Stimulated activated CD8-positive, alpha-beta memory T cell treated with anti-CD3 and anti-CD28 coated beads, Interleukin-4, amount 100 ng/mL, for 24 hours (primary cell): ENCODE measurements at regions not wholly inside any gene's neighbourhood (a gene's known extent, or its start where the extent isn't known, plus 50 kb on each side); places are given as distances from the start of the nearest gene placed in this dataset.

ENCODE experiments used
- DNase-seq: peaks from one replicate; pipeline ENCODE4 v3.0.0-alpha.2; 2020; ENCODE audit warnings: low read depth

DNA sequence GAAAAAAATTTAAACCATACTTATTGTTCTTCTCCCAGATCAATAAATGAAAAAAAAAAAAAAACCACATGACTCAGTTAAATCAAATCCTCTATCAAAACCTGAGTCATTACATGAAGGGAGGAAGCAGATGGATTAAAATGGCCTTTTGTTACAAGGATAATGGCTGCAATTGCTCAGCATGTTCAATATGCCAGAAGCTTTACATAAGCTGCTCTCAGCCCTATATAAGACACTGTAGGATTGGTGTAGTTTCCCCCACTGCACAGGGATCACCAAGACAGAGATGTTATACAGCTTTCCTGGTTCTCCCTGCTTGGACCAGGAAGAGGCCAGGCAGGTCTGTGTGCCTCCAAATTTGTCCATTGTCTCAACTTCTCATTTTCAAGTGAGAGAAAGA lies 101.6 kb upstream of the MAP1B start:
- no peak for DNase-seq

DNA sequence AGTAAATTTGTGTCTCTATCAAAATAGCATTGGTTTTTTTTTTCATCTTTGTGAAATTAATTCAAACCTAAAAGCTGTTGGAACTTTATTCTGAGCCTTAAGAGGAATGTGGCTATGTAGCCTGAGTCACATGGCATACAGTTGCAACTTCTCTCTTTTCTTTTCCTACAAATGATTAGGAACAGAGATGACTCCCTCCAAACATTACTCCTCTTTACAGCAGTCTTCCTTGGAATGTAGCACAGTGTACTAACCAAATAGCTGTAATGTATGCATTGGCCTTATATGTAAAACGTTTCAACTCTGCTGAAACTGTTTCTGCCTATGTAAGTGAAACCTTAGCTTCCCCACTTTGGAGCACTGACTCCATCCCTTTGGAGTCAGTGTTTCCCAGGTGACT lies 100.9 kb upstream of the MAP1B start:
- DNase-seq: no peak

DNA sequence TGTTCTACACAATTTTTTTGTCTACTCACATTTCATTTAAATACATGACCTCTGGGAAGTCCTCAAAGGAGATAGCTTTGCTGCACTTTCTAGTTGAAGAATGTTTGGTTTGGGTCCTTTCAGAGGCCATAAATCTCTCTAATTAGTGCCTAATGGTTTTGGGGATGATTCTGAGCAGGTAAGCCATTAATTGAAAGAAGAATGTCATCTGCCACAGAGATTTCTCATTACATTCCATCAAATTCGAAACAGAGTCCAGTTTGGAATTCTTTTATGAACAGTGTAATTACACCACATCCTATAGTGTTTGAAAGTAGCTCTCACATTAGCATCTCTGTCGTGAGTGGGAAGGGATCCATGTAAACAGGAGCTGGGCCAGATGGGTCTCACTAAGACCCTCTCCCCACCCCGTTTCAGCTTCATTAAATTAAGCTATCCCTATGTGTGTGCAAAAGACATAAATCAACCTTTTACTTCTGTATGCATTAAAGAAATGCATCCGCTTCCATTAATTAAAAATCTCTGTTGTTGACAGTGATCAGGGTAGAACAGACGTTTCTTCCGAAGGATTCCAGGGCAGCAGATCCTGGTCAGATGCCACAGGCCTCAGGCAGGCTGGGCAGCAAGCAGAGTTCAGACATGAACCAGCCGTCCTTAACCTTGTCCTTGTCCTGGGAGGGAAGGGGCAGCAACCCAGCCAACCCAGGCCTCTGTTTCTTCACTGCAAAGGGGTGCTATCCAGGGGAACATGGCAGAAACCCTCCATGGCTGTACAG lies 99.8 kb upstream of the MAP1B start:
- no peak for DNase-seq

DNA sequence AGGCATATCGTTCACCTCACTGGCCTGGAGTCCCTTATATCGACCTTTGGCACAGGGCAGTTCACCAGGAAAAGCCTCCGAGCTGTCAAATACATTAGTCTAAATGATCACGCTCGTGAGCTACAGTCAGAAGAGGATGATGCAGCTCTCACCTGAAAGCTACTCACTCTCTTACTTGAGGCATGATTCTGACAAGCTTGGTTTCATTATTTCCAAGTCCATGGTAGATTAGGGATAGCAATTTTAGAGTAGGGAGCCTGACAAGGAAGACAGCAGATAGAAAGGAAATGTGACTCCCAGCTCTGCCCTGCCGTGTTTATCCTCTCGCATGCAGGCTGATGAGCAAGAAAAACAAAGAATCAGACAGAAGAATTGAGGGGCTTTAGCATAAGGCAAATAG lies 98.0 kb upstream of the MAP1B start:
- no peak for DNase-seq

DNA sequence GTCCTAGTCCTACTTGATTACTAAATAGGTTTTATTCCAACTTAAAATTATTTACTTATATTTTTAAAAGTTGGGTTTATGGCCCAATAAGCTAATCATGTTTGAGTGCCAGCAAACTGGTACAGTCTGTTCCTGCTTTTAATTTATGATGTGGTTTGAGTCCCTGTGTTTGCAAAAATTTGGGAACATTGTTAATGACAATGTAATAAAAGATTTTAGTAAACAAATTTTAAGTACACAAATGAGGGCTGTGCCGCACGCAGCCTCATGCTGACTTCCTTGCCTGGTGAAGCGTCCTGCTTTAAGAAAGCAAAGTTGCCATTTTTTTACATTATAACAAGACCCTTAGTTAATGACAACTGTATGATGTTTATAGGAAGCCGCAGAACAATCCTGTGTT lies 96.8 kb upstream of the MAP1B start:
- DNase-seq: no peak

DNA sequence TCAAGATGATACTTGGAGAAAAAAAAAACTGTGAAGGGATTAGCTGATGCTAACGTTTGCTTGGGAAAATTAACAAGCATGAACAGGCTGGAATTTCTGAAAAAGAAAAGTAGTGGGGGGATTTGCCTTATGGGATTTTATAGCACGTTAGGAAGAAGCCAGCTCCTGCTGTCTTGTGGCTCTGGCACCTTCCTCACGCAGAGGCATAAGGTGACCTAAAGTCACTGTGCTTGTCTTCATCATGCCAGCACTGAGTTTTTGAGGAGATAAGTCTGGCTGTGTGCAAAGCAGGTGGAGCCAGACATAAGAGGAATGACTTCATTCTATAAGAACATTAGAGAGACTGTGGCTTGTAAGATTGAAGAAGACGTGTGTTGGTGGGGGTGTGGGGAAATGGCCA lies 94.4 kb upstream of the MAP1B start:
- DNase-seq: no peak

DNA sequence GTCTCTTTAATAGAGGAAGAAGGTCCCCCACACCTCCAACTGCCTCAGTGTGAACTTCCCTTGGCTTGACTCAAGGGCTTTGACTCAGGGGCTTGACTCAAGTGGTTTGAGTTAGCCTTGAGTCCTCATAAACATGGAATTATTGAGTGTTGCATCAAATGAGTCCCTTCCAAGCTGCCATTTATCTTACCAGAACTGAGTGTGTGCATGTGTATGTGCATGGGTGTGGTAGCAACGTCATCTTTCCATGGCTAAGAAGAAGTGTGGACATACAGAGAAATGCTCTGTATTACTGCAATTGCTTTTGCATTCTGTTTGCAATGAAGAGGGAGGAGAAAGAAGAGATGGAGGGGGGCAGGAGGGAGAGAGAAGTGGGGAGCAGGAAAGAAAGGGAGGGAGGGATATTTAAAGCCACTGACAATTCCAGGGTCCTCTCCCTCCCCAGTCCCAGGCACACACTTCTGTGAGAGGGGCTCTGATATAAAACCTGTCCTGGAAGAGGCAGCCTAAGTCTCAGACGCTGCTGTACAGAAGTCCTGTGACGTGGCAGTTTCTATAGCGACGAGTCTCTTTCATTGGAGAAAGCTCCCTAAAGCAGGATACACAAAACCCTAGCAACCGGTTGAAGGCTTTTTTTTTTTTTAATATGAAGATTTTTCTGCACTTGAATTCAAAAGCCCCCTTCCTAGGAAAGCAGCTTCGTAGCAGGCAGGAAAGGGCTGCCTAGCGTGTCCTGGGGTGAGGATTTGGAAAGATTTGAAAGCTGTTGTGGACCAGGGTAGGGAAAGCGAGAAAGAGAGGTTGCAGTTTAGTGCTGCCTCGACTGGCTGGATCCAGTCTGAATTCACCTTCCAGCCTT lies 93.3 kb upstream of the MAP1B start:
- DNase-seq: no peak

DNA sequence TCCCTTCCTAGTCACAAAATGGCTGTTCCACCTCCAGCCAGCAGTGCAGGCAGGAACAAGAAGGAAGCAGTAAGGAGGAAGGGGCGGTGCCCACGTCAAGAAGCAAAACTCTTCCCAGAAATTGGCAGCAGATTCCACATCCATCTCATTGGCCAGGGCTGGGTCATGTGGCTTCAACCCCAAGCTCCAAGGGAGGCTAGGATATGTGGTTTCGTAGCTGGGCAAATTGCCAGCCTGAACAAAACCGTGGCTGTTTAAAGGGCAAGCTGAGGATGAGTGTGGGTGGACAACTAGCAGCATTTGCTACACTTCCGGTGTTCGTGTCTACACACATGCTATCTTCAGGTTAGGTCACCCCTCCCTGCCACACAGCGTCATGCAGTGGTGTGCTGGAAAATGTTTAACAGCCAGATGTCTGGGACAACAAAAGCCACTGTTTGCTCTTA lies 92.1 kb upstream of the MAP1B start:
- DNase-seq: no peak

DNA sequence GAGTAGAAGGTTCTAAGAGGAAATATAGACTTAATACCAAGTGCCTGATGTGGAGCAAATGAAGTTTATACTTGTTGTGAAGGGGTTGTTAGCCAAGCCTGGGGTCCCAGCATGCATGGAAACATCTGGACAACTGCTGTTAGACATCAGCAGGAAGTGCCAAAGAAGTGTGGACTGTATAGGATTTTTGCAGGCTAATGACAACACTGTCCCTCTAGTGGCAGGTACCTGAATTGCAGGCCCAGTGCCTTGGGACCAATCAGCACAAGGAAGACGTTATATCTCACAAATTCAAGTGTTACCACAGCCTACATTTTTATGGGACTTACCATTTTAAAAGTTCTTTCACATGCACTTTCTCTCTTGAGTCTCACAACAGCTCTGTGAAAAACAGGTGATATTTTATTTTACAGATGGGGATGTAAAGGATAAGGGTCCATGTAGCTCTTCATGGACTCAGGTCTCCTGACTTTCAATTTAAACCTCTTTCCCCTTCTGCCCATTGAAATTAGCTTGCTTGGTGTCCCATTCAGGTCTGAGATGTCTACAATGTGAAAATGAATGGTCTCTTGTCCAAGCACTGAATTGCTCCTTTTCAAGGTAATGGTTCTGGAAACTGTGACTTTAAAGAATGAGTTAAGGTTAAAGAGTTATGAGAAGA lies 89.0 kb upstream of the MAP1B start:
- peak; percentile 44 for DNase-seq

DNA sequence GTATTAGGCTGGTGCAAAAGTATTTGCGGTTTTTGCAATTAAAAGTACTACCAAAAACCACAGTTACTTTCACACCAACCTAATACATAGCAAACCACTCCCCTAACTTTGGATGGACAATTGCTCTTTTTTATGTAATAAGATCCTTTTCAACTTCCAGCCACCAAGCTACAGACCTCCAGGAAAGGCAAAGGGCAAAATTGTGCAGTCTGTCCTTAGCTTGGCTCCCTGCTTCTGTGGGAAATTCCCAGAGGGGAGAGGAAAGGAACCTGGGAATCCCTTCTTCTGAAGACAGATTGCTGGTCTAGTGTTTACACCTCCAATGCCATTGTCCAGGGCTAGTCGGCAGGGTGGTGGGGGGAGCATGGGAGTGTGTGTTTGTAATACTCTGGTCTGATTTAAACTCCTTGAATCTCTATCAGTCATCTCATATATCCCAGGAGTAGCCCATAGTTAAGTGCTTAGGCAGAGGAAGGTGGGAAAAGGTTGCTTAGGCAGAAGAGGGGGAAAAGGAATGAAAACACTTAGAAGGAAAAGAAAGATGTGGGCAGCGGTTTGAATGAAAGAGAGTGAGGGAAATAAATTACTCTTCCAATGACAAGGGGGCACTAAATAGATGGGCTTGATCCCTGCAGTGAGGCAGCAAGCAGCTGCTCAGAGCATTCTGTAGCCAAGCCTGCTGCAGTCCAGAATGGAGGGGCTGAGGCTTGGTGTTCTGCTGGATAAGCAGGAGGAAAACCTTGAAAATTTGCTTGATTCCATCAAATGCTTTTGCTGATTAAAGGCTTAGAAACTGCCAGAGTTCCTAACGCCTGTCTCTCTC lies 86.9 kb upstream of the MAP1B start:
- DNase-seq: no peak

DNA sequence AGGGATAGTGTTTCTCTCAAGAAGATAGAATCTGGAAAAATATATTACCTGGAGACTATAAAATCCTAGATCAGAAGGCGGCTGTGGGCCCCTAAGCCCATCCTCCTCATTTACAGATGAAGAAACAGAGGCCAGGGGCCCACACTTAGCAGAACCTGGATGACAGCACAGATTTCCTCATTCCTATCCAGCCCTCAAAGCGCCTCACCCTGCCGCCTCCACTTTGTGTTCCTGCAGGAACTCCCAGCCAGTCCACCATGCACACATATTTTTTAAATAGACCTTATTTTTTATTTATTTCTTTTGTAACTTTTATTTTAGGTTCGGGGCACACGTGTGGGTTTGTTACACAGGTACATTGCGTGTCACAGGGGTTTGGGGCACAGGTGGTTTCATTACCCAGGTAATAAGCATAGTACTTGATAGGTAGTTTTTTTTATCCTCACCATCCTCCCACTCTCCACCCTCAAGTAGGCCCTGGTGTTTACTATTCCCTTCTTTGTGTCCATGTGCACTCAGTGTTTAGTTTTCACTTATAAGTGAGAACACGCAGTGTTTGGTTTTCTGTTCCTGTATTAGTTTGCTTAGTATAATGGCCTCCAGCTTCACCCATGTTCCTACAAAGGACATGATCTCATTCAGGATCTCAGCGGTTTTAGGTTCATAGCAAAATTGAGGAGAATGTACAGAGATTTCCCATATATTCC lies 85.5 kb upstream of the MAP1B start:
- no peak for DNase-seq

DNA sequence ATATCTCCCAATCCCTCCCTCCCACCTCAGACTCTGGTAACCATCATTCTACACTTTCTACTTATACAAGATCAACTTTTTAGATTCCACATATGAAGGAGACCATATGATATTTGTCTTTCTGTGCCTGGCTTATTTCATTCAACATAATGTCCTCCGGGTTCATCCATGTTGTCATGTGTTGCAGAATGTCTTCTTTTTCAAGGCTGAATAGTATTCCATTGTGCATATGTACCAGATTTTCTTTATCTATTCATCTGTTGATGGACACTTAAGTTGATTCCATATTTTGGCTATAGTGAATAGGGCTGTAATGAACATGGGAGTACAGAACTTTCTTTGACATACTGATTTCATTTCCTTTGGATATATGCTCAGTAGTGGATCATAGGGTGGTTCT lies 78.9 kb upstream of the MAP1B start:
- no peak for DNase-seq

DNA sequence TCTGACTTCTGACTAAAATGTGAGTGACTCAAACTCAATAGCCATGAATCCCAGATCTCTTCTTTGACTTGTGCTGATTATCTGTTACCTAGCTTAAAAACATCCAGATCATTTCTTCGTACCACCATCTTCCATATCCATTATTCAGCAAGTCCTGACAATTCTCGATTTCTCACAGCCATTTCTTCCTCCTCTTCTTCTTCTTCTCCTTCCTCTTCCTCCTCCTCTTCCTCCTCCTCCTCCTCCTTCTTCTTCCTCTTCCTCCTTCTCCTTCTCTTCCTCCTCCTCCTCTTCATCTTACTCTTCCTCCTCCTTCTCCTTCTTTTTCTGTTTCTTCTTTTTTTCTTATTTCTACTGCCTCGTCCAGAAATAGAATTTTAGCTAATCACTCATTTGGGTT lies 77.0 kb upstream of the MAP1B start:
- no peak for DNase-seq

DNA sequence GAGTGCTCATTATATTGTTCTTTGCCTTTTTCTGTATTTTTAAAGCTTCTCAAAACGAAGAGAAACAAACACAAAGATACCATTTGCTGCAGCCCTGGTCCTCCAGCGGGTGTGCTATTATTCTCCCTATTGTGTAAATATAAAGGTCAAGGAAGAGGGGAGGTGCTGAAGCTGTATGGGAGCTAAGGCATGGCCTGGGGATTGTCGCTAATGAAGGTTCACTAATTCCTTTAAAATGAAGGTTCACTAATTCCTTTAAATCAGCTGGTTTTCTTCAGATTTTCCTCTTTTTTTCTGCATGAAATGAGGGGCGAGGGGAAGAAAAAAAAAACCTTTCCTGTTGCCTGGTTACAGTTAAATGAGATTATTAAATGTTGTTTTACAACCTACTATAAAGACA lies 74.5 kb upstream of the MAP1B start:
- no peak for DNase-seq

DNA sequence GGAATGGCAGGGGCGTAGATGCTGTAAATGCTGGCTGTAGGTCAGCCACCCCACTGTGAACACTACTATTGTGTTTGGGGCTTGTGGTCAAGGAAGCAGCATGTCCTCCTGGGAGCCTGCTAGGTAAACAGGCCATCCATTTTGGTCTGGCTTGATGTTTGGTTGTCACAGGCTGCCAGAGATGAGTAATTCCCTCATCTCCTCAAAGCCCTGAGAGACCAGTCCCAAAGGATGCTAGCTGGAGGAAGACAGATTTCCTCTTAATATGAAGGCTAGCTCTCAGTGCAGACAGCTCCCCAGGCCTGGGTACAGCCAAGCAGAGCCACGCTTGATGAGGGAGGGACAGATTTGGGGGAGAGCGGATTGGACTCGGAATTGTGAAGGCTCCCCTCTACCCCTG lies 72.5 kb upstream of the MAP1B start:
- DNase-seq: no peak

DNA sequence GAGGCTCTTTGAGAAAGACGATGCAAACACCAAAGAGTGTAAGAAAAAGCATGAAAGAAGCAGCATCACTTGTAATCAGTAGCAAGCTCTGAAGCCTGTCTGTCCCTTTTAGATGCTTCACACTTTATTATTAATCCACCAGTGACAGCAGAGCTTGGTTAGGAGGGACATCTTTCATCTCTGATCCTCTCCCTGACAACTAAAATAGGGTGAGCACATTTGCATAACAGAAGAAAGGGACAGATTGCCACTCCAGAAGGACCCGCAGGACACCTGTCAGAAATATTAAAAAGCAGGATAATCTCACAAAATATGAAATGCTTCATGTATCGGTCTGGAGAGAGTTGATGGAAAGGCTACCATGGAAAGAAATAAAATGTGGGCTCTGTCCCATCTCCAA lies 71.4 kb upstream of the MAP1B start:
- no peak for DNase-seq

DNA sequence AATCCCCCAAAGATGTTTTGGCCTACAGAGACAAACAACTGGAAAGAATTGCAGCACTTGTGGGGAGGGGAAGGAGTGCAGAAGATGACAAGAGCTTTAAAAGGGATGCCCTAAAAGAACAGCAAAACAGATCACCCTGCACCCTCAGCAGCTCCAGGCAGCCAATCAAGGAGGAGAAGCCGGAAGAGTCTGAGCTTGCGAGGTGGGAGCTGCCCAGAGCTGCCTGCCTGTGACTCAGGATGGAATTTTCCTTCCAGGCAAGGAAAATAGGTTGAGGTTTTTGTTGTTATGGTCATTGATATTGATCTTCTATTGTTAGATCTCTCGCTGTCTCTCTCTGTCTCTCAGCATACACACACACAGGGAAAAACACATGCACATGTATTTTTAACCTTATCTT lies 70.3 kb upstream of the MAP1B start:
- DNase-seq: no peak

DNA sequence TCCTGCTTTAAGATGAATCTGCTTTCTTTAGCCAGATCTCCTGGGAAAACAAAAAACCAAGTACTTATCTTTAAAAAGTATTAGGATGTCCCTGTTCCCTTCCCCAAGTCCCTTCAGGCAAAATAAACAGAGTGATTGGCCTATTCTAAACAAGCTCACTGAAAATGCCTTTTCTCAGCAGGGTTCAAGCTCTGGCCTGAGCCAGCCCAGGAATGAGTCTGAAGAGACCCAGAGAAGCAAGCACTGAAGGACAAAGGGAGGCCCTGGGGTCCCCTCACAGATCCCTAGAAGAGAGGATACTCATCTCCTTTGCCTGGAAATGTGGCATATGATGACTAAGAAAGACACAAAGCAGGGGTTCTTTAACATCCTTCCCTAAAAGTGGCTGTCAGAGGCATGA lies 66.8 kb upstream of the MAP1B start:
- no peak for DNase-seq

DNA sequence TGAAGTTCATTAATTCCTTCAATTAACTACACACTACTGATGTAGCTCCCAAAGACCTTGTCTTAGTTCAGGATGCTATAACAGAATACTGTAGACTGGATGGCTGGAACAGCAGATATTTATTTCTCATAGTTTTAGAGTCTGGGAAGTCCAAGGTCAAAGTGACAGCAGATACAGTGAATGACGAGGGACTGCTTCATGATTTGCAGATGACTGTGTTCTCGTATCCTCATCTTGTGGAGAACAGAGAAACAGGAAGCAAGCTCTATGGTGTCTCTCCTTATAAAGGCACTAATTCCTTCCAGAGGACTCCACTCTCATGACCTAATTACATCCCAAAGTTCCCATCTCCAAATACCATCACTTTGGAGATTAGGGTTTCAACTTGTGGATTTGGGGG lies 65.6 kb upstream of the MAP1B start:
- DNase-seq: no peak

DNA sequence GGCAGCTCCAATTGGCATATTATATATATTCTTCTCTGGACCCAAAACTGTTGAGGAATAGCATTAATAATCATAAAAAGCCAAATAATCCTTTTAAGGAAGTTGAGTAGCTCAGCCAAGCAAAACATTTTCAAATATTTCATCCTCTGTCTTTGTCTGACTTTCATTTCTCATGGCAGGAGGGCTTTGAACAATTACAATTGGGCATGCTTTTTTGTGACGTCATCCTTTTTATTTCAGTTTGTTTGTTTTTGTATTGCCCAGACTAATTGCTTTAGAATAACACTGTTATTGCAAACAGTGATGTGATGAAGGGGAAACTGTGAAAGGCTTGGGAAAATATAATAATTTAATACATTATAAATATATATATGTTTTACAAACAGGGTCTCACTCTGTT lies 65.2 kb upstream of the MAP1B start:
- DNase-seq: no peak

DNA sequence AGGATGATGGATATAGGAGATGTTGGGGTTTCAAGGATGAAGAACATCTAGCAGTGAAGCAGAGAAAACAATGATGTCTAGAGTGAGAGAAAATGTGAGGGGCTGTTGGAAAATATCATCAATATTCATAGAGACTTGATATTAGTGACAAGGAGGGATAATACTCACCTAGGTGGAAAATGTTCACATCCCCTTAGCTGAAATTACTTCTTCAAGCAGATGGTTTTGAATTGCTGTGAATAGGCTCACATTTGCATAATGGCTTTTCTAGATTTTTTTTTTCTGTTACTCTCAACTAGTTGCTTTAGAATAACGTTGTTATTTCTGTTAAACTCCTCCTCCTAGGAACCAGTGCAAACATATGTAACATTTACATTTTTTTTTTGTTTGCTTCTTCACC lies 61.6 kb upstream of the MAP1B start:
- no peak for DNase-seq

DNA sequence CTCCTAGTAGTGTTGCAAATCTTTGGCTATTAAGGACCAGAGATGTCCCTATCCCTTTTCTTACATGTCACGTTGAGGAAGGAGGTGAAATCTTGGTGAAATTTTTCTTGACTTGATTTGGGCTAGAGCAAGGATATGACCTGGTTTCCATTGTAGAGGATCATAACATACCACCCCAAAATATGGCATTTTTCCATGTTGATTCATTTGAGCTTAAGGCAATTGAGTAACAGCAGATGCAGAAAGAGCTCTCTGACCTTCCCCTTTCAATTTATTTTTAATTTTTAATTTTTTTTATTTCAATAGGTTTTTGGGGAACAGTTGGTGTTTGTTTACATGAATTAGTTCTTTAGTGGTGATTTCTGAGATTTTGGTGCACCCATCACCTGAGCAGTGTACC lies 61.2 kb upstream of the MAP1B start:
- DNase-seq: no peak
